Femur (tissue), 1 donor: ENCODE measurements at regions not wholly inside any gene's neighbourhood (a gene's known extent, or its start where the extent isn't known, plus 50 kb on each side); places are given as distances from the start of the nearest gene placed in this dataset.
"Not testable (repeated sequence)": the region's sequence is repeated elsewhere in the genome, so short reads cannot be mapped to it uniquely, and the experiment has no call there.

Source experiments
- DNase-seq: peaks from one replicate; pipeline ENCODE4 v3.0.0-alpha.2; 2017

DNA sequence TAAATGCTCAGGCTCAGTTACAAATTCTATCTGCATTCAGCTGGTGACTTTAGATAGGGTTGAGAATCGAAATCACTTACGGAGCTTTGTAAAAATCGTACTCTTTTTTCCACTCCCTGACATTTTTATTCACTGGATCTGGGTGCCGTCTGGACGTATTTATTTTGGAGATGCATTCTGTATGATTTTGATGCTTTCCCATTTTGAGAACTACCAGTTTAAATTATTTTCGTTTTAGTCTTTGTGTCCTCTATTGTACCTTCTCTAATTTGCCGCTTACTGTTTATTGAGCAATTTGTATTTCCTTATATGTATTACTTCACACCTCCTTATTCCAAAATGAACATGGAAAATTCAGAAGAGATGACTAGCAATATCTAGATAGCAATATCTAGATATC is 96.2 kb downstream of the FASLG start:
- no peak for DNase-seq

DNA sequence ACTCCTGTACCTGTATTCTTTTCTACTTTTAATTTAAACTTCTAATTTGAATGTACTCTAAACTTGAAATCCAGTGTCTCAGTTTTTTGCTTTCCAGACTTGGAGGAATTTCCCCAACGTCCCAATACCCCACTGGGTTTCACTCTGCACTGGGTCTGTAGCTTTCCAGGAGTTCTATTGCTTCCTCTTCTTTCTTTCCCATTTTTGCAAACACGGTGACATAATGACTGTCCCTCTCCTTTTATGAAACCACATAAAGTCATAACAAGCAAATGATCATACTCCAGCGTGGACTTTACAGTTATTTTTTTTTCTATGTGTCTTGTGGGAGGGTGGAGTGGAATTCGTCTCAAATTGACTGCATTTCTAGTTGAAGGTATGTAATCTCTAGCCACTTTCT is 97.1 kb downstream of the FASLG start:
- no peak for DNase-seq

DNA sequence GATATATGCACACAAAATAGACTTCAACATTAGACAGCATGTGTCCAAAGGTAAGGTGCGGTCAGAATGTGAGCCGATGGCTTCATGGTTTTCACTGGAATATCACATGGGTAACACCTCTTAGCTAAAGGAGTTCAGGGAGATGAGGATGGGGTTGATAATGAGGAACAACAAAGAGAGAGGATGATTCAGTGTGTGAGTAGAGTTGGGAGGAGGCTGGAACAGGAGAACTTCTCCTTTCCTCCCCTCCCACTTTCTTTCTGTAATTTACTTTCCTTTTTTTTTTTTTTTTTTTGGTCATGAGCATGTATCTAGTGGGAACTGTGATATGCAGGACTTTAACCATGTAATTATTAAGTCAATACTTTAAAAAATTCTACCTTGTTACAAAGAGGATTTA is 99.4 kb downstream of the FASLG start:
- no peak for DNase-seq

- DNase-seq: no peak
These were observed 101.2 kb downstream of the FASLG start for GRCh38 chr1:172760121-172760520.

DNA sequence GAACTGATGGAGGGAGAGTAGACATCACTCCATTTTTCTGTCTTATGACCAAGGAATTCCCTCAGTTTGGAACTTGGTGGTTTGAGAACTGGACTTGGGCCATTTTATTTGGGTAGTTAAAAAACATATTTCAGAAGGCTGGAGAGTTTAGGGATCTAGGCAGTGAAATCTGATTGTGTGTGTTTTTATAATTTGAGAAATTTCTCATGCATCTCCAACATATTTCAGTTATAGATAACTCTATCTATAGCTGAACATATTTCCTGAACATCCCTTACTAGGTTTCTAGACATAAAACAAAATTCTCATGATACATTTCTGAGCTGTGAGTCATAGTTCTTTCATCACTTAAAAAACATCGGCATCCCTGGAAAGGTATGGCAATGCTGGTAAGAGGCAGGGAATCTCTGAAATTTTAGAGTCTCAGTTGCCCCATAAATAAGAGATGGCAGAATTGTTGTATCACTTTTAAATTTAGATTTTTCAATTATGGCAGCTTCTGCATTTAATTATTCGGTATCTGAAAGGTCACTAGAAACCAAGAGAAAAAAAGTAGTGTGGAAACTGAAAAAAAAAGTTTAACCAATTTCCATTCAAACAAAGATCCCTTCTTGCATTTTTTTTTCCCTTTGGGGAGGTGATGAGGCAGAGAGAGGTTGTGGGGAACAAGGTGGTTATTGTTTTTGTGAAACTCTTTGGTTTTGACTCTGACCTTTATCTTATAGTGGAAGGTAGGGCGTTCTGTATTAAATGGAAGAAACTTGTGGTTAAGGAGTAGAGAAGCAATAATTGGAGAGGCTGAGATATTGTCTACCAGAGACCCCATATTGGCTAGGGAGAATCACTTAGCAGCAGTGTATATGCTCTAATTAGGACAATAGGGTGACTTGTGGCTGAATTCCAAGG is 102.9 kb downstream of the FASLG start:
- no peak for DNase-seq

- DNase-seq: no peak
These were observed 104.2 kb downstream of the FASLG start for GRCh38 chr1:172763057-172763456.

GRCh38 chr1:172764378-172764777 is 105.5 kb downstream of the FASLG start:
- DNase-seq: no peak

DNA sequence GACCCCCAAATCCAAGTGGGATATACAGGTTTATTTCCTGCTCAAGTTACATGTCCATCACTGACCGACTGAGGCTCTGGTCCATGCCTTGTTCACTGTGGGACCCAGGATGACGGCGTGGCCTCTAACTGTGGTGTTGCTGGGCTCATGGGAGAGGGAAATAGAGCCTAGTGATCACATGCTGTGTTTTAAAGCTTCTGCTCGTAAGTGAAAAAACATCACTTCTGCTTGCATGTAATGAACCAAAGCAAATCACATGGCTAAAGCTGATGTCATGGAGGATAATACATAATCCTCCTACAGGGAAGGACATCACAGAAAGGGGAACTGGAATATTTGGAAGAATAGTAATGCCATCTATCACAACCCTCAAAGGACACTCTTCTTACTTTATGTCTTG is 107.6 kb downstream of the FASLG start:
- DNase-seq: no peak

- no peak for DNase-seq
These were observed 111.2 kb downstream of the FASLG start for GRCh38 chr1:172770071-172770470.

- DNase-seq: no peak
These were observed 115.7 kb downstream of the FASLG start for GRCh38 chr1:172774561-172774960.

- DNase-seq: no peak
These were observed 116.7 kb downstream of the FASLG start for GRCh38 chr1:172775606-172776005.

DNA sequence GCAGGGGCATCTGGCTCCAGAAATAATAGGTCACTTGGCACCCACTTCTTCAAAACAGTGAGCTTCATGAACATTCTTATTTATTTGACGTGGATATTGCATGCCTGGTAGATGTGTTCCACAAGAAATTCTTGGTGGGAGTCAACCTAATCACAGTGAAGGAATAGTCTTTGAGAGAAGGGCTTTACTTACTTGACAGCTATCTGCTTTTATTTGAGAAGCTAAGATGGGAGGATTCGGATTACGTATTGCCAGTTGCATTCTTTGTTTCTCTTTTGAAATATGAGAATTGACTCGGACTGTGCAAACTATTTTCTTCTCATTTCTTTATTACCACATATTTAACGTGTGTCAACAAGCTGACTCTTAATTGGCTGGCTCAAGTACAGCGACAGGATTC is 117.2 kb downstream of the FASLG start:
- DNase-seq: no peak

- DNase-seq: no peak
These were observed 118.9 kb downstream of the FASLG start for GRCh38 chr1:172777767-172778166.

DNA sequence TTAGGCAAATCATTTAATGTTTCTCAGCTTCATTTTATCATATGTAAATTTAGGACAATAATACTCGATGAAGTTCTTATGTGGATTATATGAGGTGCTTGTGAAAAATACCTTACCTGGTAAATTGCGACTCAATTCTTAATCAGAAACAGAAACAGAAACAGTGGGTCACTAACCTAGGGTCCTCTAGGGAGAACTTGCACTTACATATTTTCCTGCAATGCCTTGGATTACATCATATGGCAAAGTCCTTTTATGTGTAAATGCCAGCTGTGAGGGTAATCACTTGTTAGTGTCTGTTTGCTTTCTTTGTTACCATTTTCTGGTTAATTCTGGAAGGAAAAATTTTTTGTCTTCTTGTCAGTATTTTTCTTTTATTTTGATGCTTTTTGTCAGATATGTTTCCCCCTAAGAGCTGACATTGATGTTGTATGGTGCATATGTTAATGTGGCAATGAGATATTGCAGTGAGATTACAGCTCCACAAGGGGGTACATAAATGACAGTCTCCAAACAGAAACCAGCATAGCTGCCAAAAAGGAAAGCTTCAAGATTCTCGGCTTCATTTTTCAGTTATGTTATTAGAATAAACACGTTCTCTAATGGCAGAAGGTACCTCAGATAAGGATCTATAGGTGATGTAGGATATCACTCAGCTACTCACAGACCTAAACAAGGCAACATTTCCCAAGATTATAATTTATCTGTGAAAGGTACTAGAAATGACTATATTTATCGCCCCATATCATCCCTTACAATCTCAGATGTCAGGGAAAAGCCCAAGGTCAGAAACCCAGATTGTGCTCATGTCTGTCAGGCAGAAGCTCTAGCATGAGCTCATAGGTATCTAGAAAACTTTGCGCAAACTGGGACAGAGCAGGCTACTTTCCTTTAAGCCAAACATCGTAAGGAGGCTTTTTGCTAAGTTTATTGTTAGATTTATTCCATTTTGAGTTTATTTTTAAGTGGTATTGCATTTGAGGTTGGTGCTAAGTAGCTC is 119.9 kb downstream of the FASLG start:
- DNase-seq: no peak

DNA sequence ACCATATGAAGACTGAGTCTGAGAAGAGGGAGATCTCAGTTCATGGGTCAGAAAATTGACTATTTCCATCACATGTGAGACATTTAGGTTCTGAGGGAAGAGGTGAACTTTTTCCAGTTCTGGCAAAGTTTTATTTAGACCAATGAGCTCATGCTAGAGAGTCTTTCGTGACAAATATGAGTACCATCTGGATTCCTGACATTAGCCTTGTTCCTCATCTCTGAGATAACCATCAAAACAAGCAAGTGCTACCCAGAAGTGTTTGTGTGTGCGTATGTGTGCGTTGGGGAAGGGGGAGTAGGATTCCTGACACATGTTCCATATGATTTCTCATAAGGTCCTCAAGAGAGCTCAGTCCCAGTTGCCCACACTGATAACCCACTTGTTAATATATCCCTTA is 120.6 kb downstream of the FASLG start:
- DNase-seq: no peak

DNA sequence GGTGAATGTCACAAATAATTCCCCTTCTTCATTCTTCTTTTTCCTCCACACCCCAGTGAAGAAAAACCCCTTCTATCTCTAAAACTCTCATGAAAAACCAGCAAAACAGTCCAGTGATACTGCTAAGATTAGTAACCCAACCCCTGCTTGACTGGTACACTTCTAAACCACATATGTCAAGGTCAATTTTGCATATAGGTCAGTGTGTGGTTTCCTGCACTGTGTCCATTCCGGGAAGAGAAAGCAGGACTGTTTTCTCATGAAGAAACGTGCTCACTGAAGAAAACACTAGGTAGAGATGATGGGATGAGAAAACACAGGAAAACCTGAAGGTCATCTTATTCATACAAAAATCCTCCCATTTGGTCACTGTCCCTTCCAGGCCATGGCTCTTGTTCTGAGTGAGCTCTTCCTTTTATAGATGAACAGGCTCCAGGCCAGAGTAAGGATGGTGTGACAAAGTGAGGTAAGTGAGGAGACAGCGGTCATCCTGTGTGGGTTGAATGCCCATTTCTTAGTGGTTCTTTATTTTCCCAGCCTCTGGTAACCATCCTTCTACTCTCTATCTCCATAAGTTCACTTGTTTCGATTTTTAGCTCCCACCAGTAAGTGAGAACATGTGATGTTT is 122.7 kb downstream of the FASLG start:
- no peak for DNase-seq

- DNase-seq: no peak
These were observed 130.9 kb downstream of the FASLG start for GRCh38 chr1:172789840-172790239.

DNA sequence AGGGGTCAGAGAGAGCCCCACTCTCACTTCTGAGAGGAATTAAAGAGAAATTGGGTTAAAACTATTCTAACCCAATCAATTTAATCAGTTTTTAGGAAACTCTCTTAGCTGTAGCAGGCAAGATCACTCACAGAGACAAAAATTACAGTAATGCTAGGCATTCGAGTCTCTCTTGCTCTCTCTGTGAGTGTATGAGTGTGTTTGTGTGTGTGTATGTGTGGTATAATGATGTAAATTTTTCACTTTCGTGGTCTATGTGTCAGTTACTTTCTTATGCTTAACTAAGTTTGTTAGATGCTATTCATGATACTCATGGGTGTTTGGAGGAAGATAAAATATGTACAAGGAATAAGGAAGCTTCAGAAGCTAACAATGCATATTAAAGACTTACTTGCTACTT is 131.3 kb downstream of the FASLG start:
- DNase-seq: no peak

DNA sequence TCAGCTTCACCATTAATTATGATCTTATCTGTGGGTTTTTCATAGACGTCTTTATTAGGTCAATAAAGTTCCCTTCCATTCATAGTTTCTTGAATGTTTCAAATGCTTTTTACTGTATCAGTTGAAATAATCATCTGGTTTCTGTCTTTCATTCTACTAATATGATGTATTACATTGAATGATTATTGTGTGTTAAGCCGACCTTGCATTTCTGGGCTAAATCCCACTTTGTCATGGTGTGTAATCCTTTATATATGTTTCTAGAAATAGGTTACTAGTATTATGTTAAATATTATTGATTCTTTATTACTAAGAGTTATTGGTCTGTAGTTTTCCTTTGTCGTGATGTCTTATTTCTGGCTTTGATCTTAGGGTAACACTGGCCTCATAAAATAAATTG is 134.9 kb downstream of the FASLG start:
- DNase-seq: no peak

DNA sequence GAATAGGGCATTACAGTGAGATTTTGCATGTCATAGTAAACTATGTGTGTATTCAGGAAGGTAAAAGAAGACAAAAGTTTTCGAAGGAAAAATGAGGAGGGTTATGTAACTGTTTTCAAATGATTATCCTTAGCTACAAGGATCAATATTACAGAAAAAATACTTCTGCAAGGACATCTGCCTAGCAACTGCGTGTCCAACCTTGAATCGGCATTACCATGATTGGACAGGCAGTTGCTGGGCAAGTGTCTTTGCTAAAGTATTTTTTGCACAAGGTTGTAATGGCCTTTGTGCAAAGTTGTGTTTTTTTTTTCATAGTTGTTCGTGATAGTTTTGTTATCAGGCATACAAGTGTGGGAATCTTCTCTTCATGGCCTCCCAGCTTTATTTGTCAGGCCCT is 136.8 kb downstream of the FASLG start:
- no peak for DNase-seq

DNA sequence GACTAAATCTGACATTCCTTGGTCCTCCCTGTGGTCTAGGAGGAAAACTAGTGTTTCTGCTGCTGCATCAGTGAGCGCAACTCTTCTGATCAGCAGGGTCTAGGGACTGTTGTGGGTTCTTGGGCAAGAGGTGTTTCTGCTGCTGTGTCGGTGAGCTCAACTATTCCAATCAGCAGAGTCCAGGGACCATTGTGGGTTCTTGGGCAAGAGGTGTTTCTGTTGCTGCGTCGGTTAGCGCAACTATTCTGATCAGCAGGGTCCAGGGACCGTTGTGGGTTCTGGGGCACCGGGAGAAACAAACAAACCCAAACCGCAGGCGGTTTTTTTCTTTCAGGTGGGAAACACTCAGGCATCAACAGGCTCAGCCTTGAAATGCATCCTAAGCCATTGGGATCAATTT is 140.9 kb downstream of the FASLG start:
- not testable (repeated sequence) for DNase-seq

- DNase-seq: no peak
These were observed 142.9 kb downstream of the FASLG start for GRCh38 chr1:172801771-172802322.

DNA sequence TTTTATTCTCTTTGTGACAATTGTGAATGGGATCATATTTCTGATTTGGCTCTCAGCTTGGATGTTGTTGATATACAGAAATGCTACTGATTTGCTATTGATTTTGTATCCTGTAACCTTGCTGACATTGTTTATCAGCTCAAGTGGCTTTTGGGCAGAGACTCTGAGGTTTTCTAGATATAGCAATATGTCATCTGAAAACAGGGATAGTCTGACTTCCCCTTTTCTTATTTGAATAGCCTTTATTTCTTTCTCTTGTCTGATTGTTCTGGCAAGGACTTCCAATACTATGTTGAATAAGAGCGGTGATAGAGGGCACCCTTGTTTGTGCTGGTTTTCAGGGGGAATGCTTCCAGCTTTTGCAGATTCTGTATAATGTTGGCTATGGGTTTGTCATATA is 150.8 kb downstream of the FASLG start:
- no peak for DNase-seq
